HG02943 (cell line): ENCODE measurements at regions not wholly inside any gene's neighbourhood (a gene's known extent, or its start where the extent isn't known, plus 50 kb on each side); places are given as distances from the start of the nearest gene placed in this dataset.

Source experiments
- ATAC-seq: cut with Tn5 transposase; IDR thresholded peaks from one replicate; pipeline ENCODE4 v1.9.1; 2021; ENCODE audit warnings: mild to moderate bottlenecking, low read depth, moderate library complexity; ENCODE audit not compliant: unreplicated experiment

- no peak for ATAC-seq
These were observed 73.5 kb upstream of the MKLN1 start for GRCh38 chr7:131254211-131254610.

GRCh38 chr7:131255242-131255641 lies 72.4 kb upstream of the MKLN1 start:
- ATAC-seq, result no peak

GRCh38 chr7:131261476-131261994 lies 66.1 kb upstream of the MKLN1 start:
- no peak for ATAC-seq

- ATAC-seq, result no peak
These were observed 62.4 kb upstream of the MKLN1 start for GRCh38 chr7:131265227-131265626.

GRCh38 chr7:131267631-131268030 lies 60.0 kb upstream of the MKLN1 start:
- no peak for ATAC-seq

GRCh38 chr7:131268906-131269305 lies 58.8 kb upstream of the MKLN1 start:
- no peak for ATAC-seq

GRCh38 chr7:131272086-131272485 lies 55.6 kb upstream of the MKLN1 start:
- no peak for ATAC-seq

- no peak for ATAC-seq
These were observed 52.7 kb upstream of the MKLN1 start for GRCh38 chr7:131274986-131275385.

GRCh38 chr7:131276190-131276589 lies 51.5 kb upstream of the MKLN1 start:
- ATAC-seq, result no peak

GRCh38 chr7:131276748-131277147 lies 50.9 kb upstream of the MKLN1 start:
- ATAC-seq, result no peak
